IMR-90 (cell line): ENCODE measurements at regions not wholly inside any gene's neighbourhood (a gene's known extent, or its start where the extent isn't known, plus 50 kb on each side); places are given as distances from the start of the nearest gene placed in this dataset.

ENCODE experiments used
- ATAC-seq: fragments of 200-7000 bp; cut with Tn5 transposase; 2 replicates; pipeline ENCODE4 v1.9.1; 2020; ENCODE audit warnings: low read depth, mild to moderate bottlenecking, moderate library complexity
- BruUV-seq: library from RNA; stranded (reverse); fragments of 400-500 nt; replicated peaks from 2 replicates; lab custom pipeline; 2021; lab: Mats Ljungman, UMichigan
- CTCF ChIA-PET: fragments of 300-600 bp; formaldehyde crosslinking; extraction: SDS; loops from one replicate; lab custom pipeline; 2021; ENCODE audit warnings: antibody characterized with exemption; lab: Yijun Ruan, JAX
- POLR2A ChIA-PET: fragments of 300-600 bp; sonication (Branson Sonifier 250); formaldehyde crosslinking; loops from one replicate; lab custom pipeline; 2022; ENCODE audit warnings: antibody characterized with exemption; ENCODE audit not compliant: unreplicated experiment; lab: Charles Lee
- DNase-seq: peaks from one replicate; pipeline ENCODE4 v3.0.0; 2013
- H2AFZ ChIP-seq: replicated peaks from 2 replicates; pipeline ENCODE3; 2013; ENCODE audit warnings: low read length, mild to moderate bottlenecking; ENCODE audit not compliant: poor library complexity
- H2AK5ac ChIP-seq: 2 replicates; pipeline ENCODE4 v1.6.1; 2013; ENCODE audit warnings: low read depth, low read length, inconsistent platforms
- H2AK9ac ChIP-seq: replicated peaks from 2 replicates; pipeline ENCODE3; 2013; ENCODE audit warnings: mild to moderate bottlenecking, low read depth, low read length, moderate library complexity; ENCODE audit not compliant: poor library complexity
- H2BK120ac ChIP-seq: 2 replicates; pipeline ENCODE4 v1.6.1; 2013; ENCODE audit warnings: low read depth, low read length, inconsistent platforms
- H2BK15ac ChIP-seq: 3 replicates; pipeline ENCODE4 v1.6.1; 2013; ENCODE audit warnings: low read depth, low read length, inconsistent platforms
- H2BK20ac ChIP-seq: 2 replicates; pipeline ENCODE4 v1.6.1; 2013; ENCODE audit warnings: low read depth, mild to moderate bottlenecking, inconsistent platforms, low read length, moderate library complexity
- H2BK5ac ChIP-seq: 2 replicates; pipeline ENCODE4 v1.6.1; 2013; ENCODE audit warnings: mild to moderate bottlenecking, low read depth, low read length, inconsistent platforms; ENCODE audit not compliant: poor library complexity, severe bottlenecking
- H3K14ac ChIP-seq: replicated peaks from 2 replicates; pipeline ENCODE4 v1.6.1; 2013; ENCODE audit warnings: low read depth, low read length, inconsistent platforms
- H3K18ac ChIP-seq: 2 replicates; pipeline ENCODE4 v1.6.1; 2013; ENCODE audit warnings: low read depth, low read length, control low read depth
- H3K23ac ChIP-seq: 2 replicates; pipeline ENCODE4 v1.6.1; 2013; ENCODE audit warnings: low read depth, low read length, inconsistent platforms
- H3K27ac ChIP-seq: 2 replicates; pipeline ENCODE4 v1.5.1; 2013; ENCODE audit warnings: mild to moderate bottlenecking, control low read depth, low read length; ENCODE audit not compliant: insufficient read depth
- H3K27me3 ChIP-seq: 2 replicates; pipeline ENCODE4 v1.6.1; 2013; ENCODE audit warnings: low read length; ENCODE audit not compliant: control insufficient read depth, insufficient read depth
- H3K36me3 ChIP-seq: 2 replicates; pipeline ENCODE4 v1.6.1; 2013; ENCODE audit warnings: low read length, mixed read lengths; ENCODE audit not compliant: control insufficient read depth, insufficient read depth
- H3K4ac ChIP-seq: 2 replicates; pipeline ENCODE4 v1.6.1; 2013; ENCODE audit warnings: low read depth, low read length, inconsistent platforms
- H3K4me1 ChIP-seq: 2 replicates; pipeline ENCODE4 v1.6.1; 2013; ENCODE audit warnings: low read length, mixed read lengths; ENCODE audit not compliant: control insufficient read depth, insufficient read depth
- H3K4me2 ChIP-seq: 2 replicates; pipeline ENCODE4 v1.6.1; 2013; ENCODE audit warnings: low read depth, mild to moderate bottlenecking, control low read depth, low read length, moderate library complexity
- H3K4me3 ChIP-seq: 2 replicates; pipeline ENCODE4 v1.5.1; 2013; ENCODE audit warnings: low read depth, mild to moderate bottlenecking, control low read depth, low read length, moderate library complexity; ENCODE audit not compliant: insufficient read depth
- H3K56ac ChIP-seq: 2 replicates; pipeline ENCODE4 v1.6.1; 2013; ENCODE audit warnings: low read length, inconsistent platforms; ENCODE audit not compliant: insufficient read depth; ENCODE audit errors: extremely low read depth
- H3K79me1 ChIP-seq, 2 experiments: 2 replicates each; pipeline ENCODE4 v1.6.1; 2013; ENCODE audit warnings: low read length in 2 of 2, inconsistent platforms in 1 of 2, low read depth in 1 of 2
- H3K9ac ChIP-seq: 2 replicates; pipeline ENCODE4 v1.6.1; 2013; ENCODE audit warnings: low read depth, low read length, control low read depth
- H3K9me1 ChIP-seq: 2 replicates; pipeline ENCODE4 v1.6.1; 2013; ENCODE audit warnings: low read length, inconsistent platforms; ENCODE audit not compliant: insufficient read depth
- H3K9me3 ChIP-seq: 2 replicates; pipeline ENCODE4 v1.6.1; 2013; ENCODE audit warnings: low read length; ENCODE audit not compliant: control insufficient read depth, insufficient read depth
- H4K20me1 ChIP-seq: 2 replicates; pipeline ENCODE4 v1.6.1; 2013; ENCODE audit warnings: low read length, inconsistent platforms; ENCODE audit not compliant: insufficient read depth
- H4K5ac ChIP-seq: 2 replicates; pipeline ENCODE4 v1.6.1; 2013; ENCODE audit warnings: mild to moderate bottlenecking, low read depth, low read length, control low read depth
- H4K8ac ChIP-seq, 2 experiments: 2 replicates each; pipeline ENCODE4 v1.6.1; 2013; ENCODE audit warnings: low read depth in 2 of 2, low read length in 2 of 2, control low read depth in 1 of 2, inconsistent platforms in 1 of 2
- H4K91ac ChIP-seq: 2 replicates; pipeline ENCODE4 v1.6.1; 2013; ENCODE audit warnings: low read depth, low read length, inconsistent platforms; ENCODE audit not compliant: insufficient read depth
- BHLHE40 ChIP-seq: fragments of 150-350 bp; IDR thresholded peaks from 2 replicates; pipeline ENCODE4 v1.6.1; 2016; ENCODE audit warnings: mild to moderate bottlenecking, low read depth, low read length
- CEBPB ChIP-seq: IDR thresholded peaks from 2 replicates; pipeline ENCODE4 v1.6.1; 2012; ENCODE audit warnings: low read depth, low read length, improper control_type of control experiment
- CHD1 ChIP-seq: IDR thresholded peaks from 2 replicates; pipeline ENCODE4 v1.6.1; 2012; ENCODE audit warnings: low read depth, low read length, improper control_type of control experiment
- CTCF ChIP-seq: conservative IDR thresholded peaks from 2 replicates; pipeline ENCODE4 v1.5.1; 2012; ENCODE audit warnings: mild to moderate bottlenecking, low read depth, low read length, improper control_type of control experiment
- ELK1 ChIP-seq: fragments of 150-350 bp; IDR thresholded peaks from 2 replicates; pipeline ENCODE4 v1.6.1; 2016; ENCODE audit warnings: low read depth, mild to moderate bottlenecking, low read length, moderate library complexity, borderline replicate concordance
- FOS ChIP-seq: fragments of 150-350 bp; IDR thresholded peaks from 2 replicates; pipeline ENCODE4 v1.6.1; 2016; ENCODE audit warnings: low read depth, low read length
- MAFK ChIP-seq: IDR thresholded peaks from 2 replicates; pipeline ENCODE4 v1.6.1; 2012; ENCODE audit warnings: low read depth, low read length, improper control_type of control experiment
- MAZ ChIP-seq: IDR thresholded peaks from 2 replicates; pipeline ENCODE4 v1.6.1; 2012; ENCODE audit warnings: low read depth, mild to moderate bottlenecking, low read length, improper control_type of control experiment, moderate library complexity, borderline replicate concordance
- MXI1 ChIP-seq: IDR thresholded peaks from 2 replicates; pipeline ENCODE4 v1.6.1; 2012; ENCODE audit warnings: low read depth, mild to moderate bottlenecking, low read length, moderate library complexity, borderline replicate concordance
- NFE2L2 ChIP-seq: fragments of 150-350 bp; IDR thresholded peaks from 2 replicates; pipeline ENCODE4 v1.6.1; 2016; ENCODE audit warnings: low read depth, mild to moderate bottlenecking, low read length
- POLR2A ChIP-seq: IDR thresholded peaks from 2 replicates; pipeline ENCODE4 v1.6.1; 2012; ENCODE audit warnings: mild to moderate bottlenecking, low read depth, low read length
- RAD21 ChIP-seq: IDR thresholded peaks from 2 replicates; pipeline ENCODE4 v1.6.1; 2012; ENCODE audit warnings: low read length, improper control_type of control experiment
- RCOR1 ChIP-seq: IDR thresholded peaks from 2 replicates; pipeline ENCODE4 v1.6.1; 2012; ENCODE audit warnings: mild to moderate bottlenecking, low read length, improper control_type of control experiment; ENCODE audit not compliant: insufficient replicate concordance
- RFX5 ChIP-seq: IDR thresholded peaks from 2 replicates; pipeline ENCODE4 v1.8.0; 2012; ENCODE audit warnings: low read depth, mild to moderate bottlenecking, low read length, moderate library complexity
- SMC3 ChIP-seq: fragments of 150-350 bp; IDR thresholded peaks from 2 replicates; pipeline ENCODE4 v1.6.1; 2016; ENCODE audit warnings: low read depth, mild to moderate bottlenecking, antibody characterized with exemption, low read length, moderate library complexity
- USF2 ChIP-seq: fragments of 150-350 bp; IDR thresholded peaks from 2 replicates; pipeline ENCODE4 v1.6.1; 2017; ENCODE audit warnings: mild to moderate bottlenecking, antibody characterized with exemption, low read length, low read depth
- WGBS, 2 experiments: methylation state at CpG; one replicate each; pipeline versions ENCODE4 v1.1.5 to v1.1.7; 2013; ENCODE audit warnings: missing lambda C conversion rate in 2 of 2; ENCODE audit not compliant: insufficient read length in 1 of 2; ENCODE audit errors: extremely low coverage in 2 of 2; 5-methylcytosine and 5-hydroxymethylcytosine counted together
- dilution Hi-C: fragments of 300-500 bp; cut with HindIII; formaldehyde crosslinking; loops from one replicate; pipeline ENCODE4 v1.14.3; 2018; ENCODE audit warnings: low sequenced_read_pairs; ENCODE audit not compliant: unreplicated experiment
- in situ Hi-C: fragments of 300-500 bp; cut with MboI; formaldehyde crosslinking; loops from 3 replicates; pipeline ENCODE4 v1.14.3; 2019; ENCODE audit warnings: low sequenced_read_pairs, inconsistent platforms, mixed read lengths
- intact Hi-C: fragments of 100-400 bp; cut with micrococcal nuclease; formaldehyde crosslinking; loops from 2 replicates; pipeline ENCODE4 v1.10.0; 2022

- Histone ChIP-seq H3K4ac (no peak overlapping the region), H3K4me3 (no peak overlapping the region), H2AFZ (no peak overlapping the region), H3K9ac (no peak overlapping the region), H2AK5ac (no peak overlapping the region), H2BK120ac (no peak overlapping the region), H3K56ac (no peak overlapping the region), H3K9me3 (no peaks in the 10 kb centered on the region), H4K5ac (0 out of 2 replicates have a peak overlapping the region, but pooled peaks have one; percentile 31), H3K79me1 (no peaks in the 10 kb centered on the region), H3K27me3 (no peaks in the 10 kb centered on the region), H2BK5ac (no peak overlapping the region), H3K23ac (no peak overlapping the region), H3K18ac (no peak overlapping the region), H4K20me1 (no peaks in the 10 kb centered on the region), H2BK20ac (no peak overlapping the region), H3K9me1 (no peaks in the 10 kb centered on the region; the same call in 1 of the 2 replicates), H3K36me3 (no peaks in the 10 kb centered on the region), H4K91ac (no peak overlapping the region), H3K4me1 (no peaks in the 10 kb centered on the region), H3K4me2 (no peak overlapping the region), H3K14ac (no peak overlapping the region), H2AK9ac (no peak overlapping the region), H4K8ac (no peak overlapping the region), H3K27ac (no peak overlapping the region), H2BK15ac (no peak overlapping the region)
- no CpG with 5 or more reads among the region's 5 CpGs for WGBS, 2 experiments
- intact Hi-C loops, result no loop called here
- DNase-seq (no peak), ATAC-seq (no peak)
- CTCF ChIA-PET, result no interaction called here
- TF ChIP-seq CHD1 (no peak), RFX5 (no peak), CEBPB (no peak), USF2 (no peak), MAZ (no peak), MAFK (no peak), ELK1 (no peak), NFE2L2 (no peak), CTCF (no peak), MXI1 (no peak), FOS (no peak), BHLHE40 (no peak), RCOR1 (no peak), POLR2A (no peak), RAD21 (no peak), SMC3 (no peak)
- BruUV-seq, result no TSS peak
- POLR2A ChIA-PET, result no interaction called here
- in situ Hi-C loops, result no loop called here
- dilution Hi-C loops, result no loop called here
These were observed 294.3 kb upstream of the SLC8A1 start for GRCh38 chr2:40746191-40746590.
